HepG2 (cell line): ENCODE measurements at regions not wholly inside any gene's neighbourhood (a gene's known extent, or its start where the extent isn't known, plus 50 kb on each side); places are given as distances from the start of the nearest gene placed in this dataset.

ENCODE experiments used
- ATAC-seq: fragments of 200-7000 bp; cut with Tn5 transposase; 3 replicates; pipeline ENCODE4 v1.9.1; 2020; ENCODE audit warnings: mild to moderate bottlenecking, moderate library complexity
- BruUV-seq: library from RNA; stranded (reverse); fragments of 400-500 nt; replicated peaks from 2 replicates; lab custom pipeline; 2021; lab: Mats Ljungman, UMichigan
- CTCF ChIA-PET: fragments of 300-600 bp; formaldehyde crosslinking; extraction: SDS; loops from one replicate; lab custom pipeline; 2021; ENCODE audit warnings: low total read pairs, inconsistent platforms, low intra/inter-chr PET ratio; lab: Yijun Ruan, JAX
- POLR2A ChIA-PET: fragments of 350-600 bp; sonication (Branson Sonifier 250); formaldehyde crosslinking; loops from one replicate; lab custom pipeline; 2020; ENCODE audit warnings: antibody characterized with exemption, inconsistent platforms; lab: Yijun Ruan, JAX
- DNase-seq: peaks from one replicate; pipeline ENCODE4 v3.0.0-alpha.2; 2015; ENCODE audit warnings: low spot score
- FAIRE-seq: peaks from 3 replicates; lab custom pipeline; 2011; peaks lifted over from hg19 to GRCh38; lab: Jason Lieb, UNC
- H2AFZ ChIP-seq: one replicate; pipeline ENCODE4 v1.6.1; 2011; ENCODE audit warnings: low read length, inconsistent platforms
- H3K27ac ChIP-seq: fragments of 300-600 bp; 3 replicates; pipeline ENCODE4 v1.8.0; 2011; ENCODE audit warnings: mixed run types, mild to moderate bottlenecking, mixed read lengths, low read length, inconsistent platforms; ENCODE audit not compliant: insufficient read depth; ENCODE audit errors: extremely low read length
- H3K27me3 ChIP-seq, 2 experiments: fragments of 200-600 bp in 1 of 2; 2 replicates in 1 of 2; 3 replicates in 1 of 2; pipeline versions ENCODE4 v1.6.0 to v1.8.0; 2011; ENCODE audit warnings: low read length in 2 of 2, mild to moderate bottlenecking in 2 of 2, moderate library complexity in 2 of 2, inconsistent platforms in 1 of 2; ENCODE audit not compliant: insufficient read depth in 2 of 2, control insufficient read depth in 1 of 2
- H3K36me3 ChIP-seq, 2 experiments: fragments of 200-600 bp in 1 of 2; replicated peaks in 1 of 2; 2 replicates in 1 of 2; 3 replicates in 1 of 2; pipeline versions ENCODE4 v1.5.1 to v1.8.0; 2011; ENCODE audit warnings: low read length in 2 of 2, inconsistent platforms in 1 of 2; ENCODE audit not compliant: insufficient read depth in 2 of 2, control insufficient read depth in 1 of 2
- H3K4me1 ChIP-seq: 2 replicates; pipeline ENCODE4 v1.5.1; 2012; ENCODE audit warnings: low read length, inconsistent platforms; ENCODE audit not compliant: insufficient read depth
- H3K4me2 ChIP-seq: 2 replicates; pipeline ENCODE4 v1.6.0; 2011; ENCODE audit warnings: low read depth, low read length, inconsistent platforms
- H3K4me3 ChIP-seq, 3 experiments: fragments of 200-600 bp in 1 of 3; sonication (generic), shearing (Covaris generic) in 1 of 3; replicated peaks in 1 of 3; 2 replicates each; pipeline ENCODE4 v1.5.1; 2011 to 2016; ENCODE audit warnings: low read length in 3 of 3, inconsistent platforms in 2 of 3, low read depth in 2 of 3, mild to moderate bottlenecking in 2 of 3, control low read depth in 1 of 3, mixed read lengths in 1 of 3; ENCODE audit not compliant: insufficient read depth in 1 of 3
- H3K79me2 ChIP-seq: one replicate; pipeline ENCODE4 v1.6.1; 2011; ENCODE audit warnings: low read length, inconsistent platforms; ENCODE audit not compliant: insufficient read depth
- H3K9ac ChIP-seq: 2 replicates; pipeline ENCODE4 v1.6.0; 2011; ENCODE audit warnings: mild to moderate bottlenecking, low read depth, low read length, inconsistent platforms; ENCODE audit not compliant: insufficient read depth
- H3K9me3 ChIP-seq: 2 replicates; pipeline ENCODE4 v1.5.1; 2012; ENCODE audit warnings: mild to moderate bottlenecking, low read length
- H4K20me1 ChIP-seq: 2 replicates; pipeline ENCODE4 v1.6.0; 2011; ENCODE audit warnings: inconsistent platforms, mild to moderate bottlenecking, low read length, moderate library complexity; ENCODE audit not compliant: insufficient read depth
- CSRNP1 ChIP-seq: sonication (generic); formaldehyde crosslinking; IDR thresholded peaks from 2 replicates; pipeline ENCODE4 v1.8.1; 2023; ENCODE audit warnings: mild to moderate bottlenecking, missing genetic modification reagents
- ETV6 ChIP-seq: sonication (generic); formaldehyde crosslinking; conservative IDR thresholded peaks from 2 replicates; pipeline ENCODE4 v1.4.0; 2020; ENCODE audit warnings: missing genetic modification reagents
- GLI4 ChIP-seq: sonication (generic); formaldehyde crosslinking; IDR thresholded peaks from 2 replicates; pipeline ENCODE4 v1.5.1; 2020; ENCODE audit warnings: missing genetic modification reagents, mild to moderate bottlenecking, moderate library complexity, borderline replicate concordance
- HNF4G ChIP-seq, 2 experiments: sonication (generic) in 1 of 2; formaldehyde crosslinking in 1 of 2; IDR thresholded peaks; 2 replicates each; pipeline versions ENCODE4 v1.4.0 to v1.6.1; 2011 to 2020; ENCODE audit warnings: borderline replicate concordance in 2 of 2, low read depth in 2 of 2, mild to moderate bottlenecking in 2 of 2, low read length in 1 of 2, missing genetic modification reagents in 1 of 2, moderate library complexity in 1 of 2
- HOXA7 ChIP-seq: sonication (generic); formaldehyde crosslinking; IDR thresholded peaks from 2 replicates; pipeline ENCODE4 v1.8.1; 2022; ENCODE audit warnings: mild to moderate bottlenecking, missing genetic modification reagents, moderate library complexity
- IRX3 ChIP-seq: sonication (generic); formaldehyde crosslinking; IDR thresholded peaks from 2 replicates; pipeline ENCODE4 v1.8.1; 2023; ENCODE audit warnings: mild to moderate bottlenecking, low read depth, missing genetic modification reagents, borderline replicate concordance
- NFE2L2 ChIP-seq: fragments of 150-350 bp; IDR thresholded peaks from 2 replicates; pipeline ENCODE4 v1.6.1; 2014; ENCODE audit warnings: low read length
- RFXANK ChIP-seq: IDR thresholded peaks from 2 replicates; pipeline ENCODE4 v1.6.1; 2016
- TSC22D2 ChIP-seq: sonication (generic); formaldehyde crosslinking; IDR thresholded peaks from 2 replicates; pipeline ENCODE4 v1.5.1; 2020; ENCODE audit warnings: missing genetic modification reagents, mild to moderate bottlenecking, borderline replicate concordance
- ZMAT3 ChIP-seq: sonication (generic); formaldehyde crosslinking; conservative IDR thresholded peaks from 2 replicates; pipeline ENCODE4 v1.7.0; 2021; ENCODE audit warnings: missing genetic modification reagents
- ZNF350 ChIP-seq: sonication (generic); formaldehyde crosslinking; IDR thresholded peaks from 2 replicates; pipeline ENCODE4 v1.4.0; 2020; ENCODE audit warnings: mild to moderate bottlenecking, low read depth, missing genetic modification reagents, borderline replicate concordance
- ZNF562 ChIP-seq: sonication (generic); formaldehyde crosslinking; IDR thresholded peaks from 2 replicates; pipeline ENCODE4 v1.8.0; 2022; ENCODE audit warnings: missing genetic modification reagents, borderline replicate concordance
- ZNF703 ChIP-seq: sonication (generic); formaldehyde crosslinking; IDR thresholded peaks from 2 replicates; pipeline ENCODE4 v1.5.1; 2020; ENCODE audit warnings: missing genetic modification reagents, mild to moderate bottlenecking, moderate library complexity, borderline replicate concordance
- ZNF891 ChIP-seq: sonication (generic); formaldehyde crosslinking; IDR thresholded peaks from 2 replicates; pipeline ENCODE4 v1.5.0; 2020; ENCODE audit warnings: mild to moderate bottlenecking, missing genetic modification reagents
- WGBS: methylation state at CpG from one replicate; pipeline ENCODE4 v1.1.6; 2017; ENCODE audit warnings: low lambda C conversion rate; 5-methylcytosine and 5-hydroxymethylcytosine counted together
- in situ Hi-C: cut with HindIII; loops from 2 replicates; pipeline ENCODE4 v1.10.0; 2017; ENCODE audit warnings: low pct_unique_long_range_greater_than_20kb; ENCODE audit not compliant: extremely low pct_ligation_motif_present
- intact Hi-C: fragments of 100-400 bp; cut with micrococcal nuclease; formaldehyde crosslinking; loops from one replicate; pipeline ENCODE4 v1.10.0; 2022; ENCODE audit not compliant: unreplicated experiment
- TF ChIP-seq, protein P1 (sequence below): sonication (generic); formaldehyde crosslinking; IDR thresholded peaks from 2 replicates; pipeline ENCODE4 v1.4.0; 2020; ENCODE audit warnings: missing genetic modification reagents, low read depth, mild to moderate bottlenecking, borderline replicate concordance

DNA sequence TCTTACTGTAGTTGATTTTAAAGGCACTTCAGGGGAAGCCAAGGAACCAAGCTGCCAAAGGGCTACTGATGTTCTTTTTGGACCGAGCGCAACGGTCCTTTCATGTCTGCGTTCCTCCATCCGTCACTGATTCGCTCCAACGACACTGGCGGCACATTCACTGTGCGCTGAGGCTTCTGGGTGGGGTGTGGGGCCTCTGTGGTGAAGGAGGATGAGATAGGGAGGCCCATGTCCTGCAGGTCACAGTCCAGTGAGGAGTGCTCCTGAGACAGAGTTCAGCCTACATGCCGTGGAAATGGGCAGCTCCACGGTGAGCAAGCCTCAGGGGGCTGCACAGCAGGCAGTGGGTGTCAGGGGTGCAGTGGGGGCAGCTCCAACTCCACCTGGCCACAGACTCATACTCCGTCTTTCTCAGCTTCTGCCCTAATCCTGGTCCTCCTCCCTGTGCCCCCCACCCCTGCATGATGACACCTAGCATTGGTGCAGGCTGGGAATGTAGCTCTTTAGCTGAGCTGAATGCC, 87.8 kb upstream of the SHANK2 start:
- Histone ChIP-seq H4K20me1 (no peaks in the 10 kb centered on the region), H2AFZ (no peak overlapping the region), H3K79me2 (no peaks in the 10 kb centered on the region), H3K9ac (no peak overlapping the region), H3K9me3 (no peaks in the 10 kb centered on the region), H3K4me1 (peaks cover 18% of the 10 kb centered on the region), H3K4me3 (no peak overlapping the region), H3K4me2 (no peak overlapping the region), H3K27me3 (peaks cover 16 to 67% of the 10 kb centered on the region in 2 experiments), H3K27ac (no peak overlapping the region), H3K36me3 (no peaks in the 10 kb centered on the region)
- no TSS peak for BruUV-seq
- FAIRE-seq (no peak), ATAC-seq (no peak), DNase-seq (no peak)
- intact Hi-C loops (no loop called here), in situ Hi-C loops (no loop called here)
- CTCF ChIA-PET: no interaction called here
- no peak for TF ChIP-seq ETV6 (CRISPR knock-in tag)
- no peak for TF ChIP-seq ZNF703 (CRISPR knock-in tag)
- no peak for TF ChIP-seq HNF4G (IDR thresholded peaks at IDR 0.05; ENCODE audit: borderline replicate concordance, low read depth, low read length)
- TF ChIP-seq HNF4G (CRISPR knock-in tag; IDR thresholded peaks at IDR 0.05; ENCODE audit: borderline replicate concordance, low read depth): no peak
- no peak for TF ChIP-seq IRX3 (CRISPR knock-in tag)
- no peak for TF ChIP-seq ZNF891
- TF ChIP-seq ZNF562 (CRISPR knock-in tag): no peak
- no peak for TF ChIP-seq GLI4 (CRISPR knock-in tag)
- POLR2A ChIA-PET: no interaction called here
- WGBS: 61% methylated on average over 11 of the region's 12 CpGs

DNA sequence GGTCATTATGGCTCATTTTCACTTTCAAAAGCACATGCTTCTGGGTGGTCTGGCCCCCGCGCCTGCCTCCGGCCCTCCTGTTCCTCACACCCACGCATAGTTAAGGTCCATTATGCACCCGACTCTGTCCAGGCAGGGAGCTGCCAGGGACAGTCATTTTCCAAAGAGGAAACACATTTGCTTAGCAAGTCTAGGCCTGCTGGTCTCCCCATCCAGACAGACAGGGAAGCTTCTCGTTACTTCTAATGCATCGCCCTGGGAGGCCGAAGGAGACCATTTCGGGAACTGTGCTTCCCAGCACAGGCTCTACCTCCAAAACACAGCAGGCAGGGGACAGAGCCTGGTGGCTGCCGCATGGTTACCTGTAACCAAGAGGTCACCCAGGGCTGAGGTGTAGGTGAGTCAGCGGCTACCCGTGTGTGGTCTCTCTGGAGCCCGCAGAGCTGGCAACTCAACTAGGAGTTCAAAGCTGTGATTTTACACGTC, 87.1 kb upstream of the SHANK2 start:
- H2AFZ ChIP-seq: no peak overlapping the region
- no TSS peak for BruUV-seq
- H3K27ac ChIP-seq: no peak overlapping the region
- no peak for FAIRE-seq
- ChIA-PET CTCF (no interaction called here), POLR2A (no interaction called here)
- WGBS: 59% methylated on average over 8 of the region's 14 CpGs
- no peak overlapping the region for H3K4me2 ChIP-seq
- H3K4me3 ChIP-seq: no peak overlapping the region
- no peak for ATAC-seq
- TF ChIP-seq, protein P1, sequence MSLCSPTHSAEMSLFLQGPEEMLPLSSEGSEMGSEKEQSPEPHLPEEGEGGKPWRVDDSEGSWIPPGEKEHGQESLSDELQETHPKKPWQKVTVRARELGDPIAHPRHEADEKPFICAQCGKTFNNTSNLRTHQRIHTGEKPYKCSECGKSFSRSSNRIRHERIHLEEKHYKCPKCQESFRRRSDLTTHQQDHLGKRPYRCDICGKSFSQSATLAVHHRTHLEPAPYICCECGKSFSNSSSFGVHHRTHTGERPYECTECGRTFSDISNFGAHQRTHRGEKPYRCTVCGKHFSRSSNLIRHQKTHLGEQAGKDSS (CRISPR knock-in tag): no peak
- TF ChIP-seq RFXANK (no peak), HOXA7 (CRISPR knock-in tag) (no peak), ZNF350 (CRISPR knock-in tag) (no peak), CSRNP1 (no peak), ZMAT3 (CRISPR knock-in tag) (no peak), NFE2L2 (no peak), TSC22D2 (CRISPR knock-in tag) (no peak)
- H3K9me3 ChIP-seq: no peaks in the 10 kb centered on the region
- H3K9ac ChIP-seq: no peak overlapping the region
- no peaks in the 10 kb centered on the region for H3K79me2 ChIP-seq
- H3K4me1 ChIP-seq: peaks cover 18% of the 10 kb centered on the region
- in situ Hi-C loops (no loop called here), intact Hi-C loops (no loop called here)
- peaks cover 13 to 61% of the 10 kb centered on the region in 2 experiments for H3K27me3 ChIP-seq
- H4K20me1 ChIP-seq: no peaks in the 10 kb centered on the region
- H3K36me3 ChIP-seq: no peaks in the 10 kb centered on the region
- DNase-seq: no peak
